Ishikawa (cell line): ENCODE measurements at regions not wholly inside any gene's neighbourhood (a gene's known extent, or its start where the extent isn't known, plus 50 kb on each side); places are given as distances from the start of the nearest gene placed in this dataset.

Experiments used
- CEBPB ChIP-seq: IDR thresholded peaks from 2 replicates; pipeline ENCODE4 v1.6.1; 2012
- CREB1 ChIP-seq: IDR thresholded peaks from 2 replicates; pipeline ENCODE4 v1.6.1; 2012; ENCODE audit warnings: low read depth
- EGR1 ChIP-seq: IDR thresholded peaks from 2 replicates; pipeline ENCODE4 v1.6.1; 2012
- EP300 ChIP-seq: IDR thresholded peaks from 2 replicates; pipeline ENCODE4 v1.6.1; 2012; ENCODE audit warnings: borderline replicate concordance
- FOXM1 ChIP-seq: IDR thresholded peaks from 2 replicates; pipeline ENCODE4 v1.6.1; 2012; ENCODE audit warnings: low read depth, borderline replicate concordance
- MAX ChIP-seq: IDR thresholded peaks from 2 replicates; pipeline ENCODE4 v1.6.1; 2012
- NFIC ChIP-seq: IDR thresholded peaks from 2 replicates; pipeline ENCODE4 v1.6.1; 2012
- RAD21 ChIP-seq: IDR thresholded peaks from 2 replicates; pipeline ENCODE4 v1.6.1; 2012; ENCODE audit warnings: low read depth
- REST ChIP-seq: IDR thresholded peaks from 2 replicates; pipeline ENCODE4 v1.6.1; 2012; ENCODE audit warnings: low read depth, mild to moderate bottlenecking
- TAF1 ChIP-seq: IDR thresholded peaks from 2 replicates; pipeline ENCODE4 v1.6.1; 2012; ENCODE audit warnings: low read depth, mild to moderate bottlenecking
- TCF12 ChIP-seq: IDR thresholded peaks from 2 replicates; pipeline ENCODE4 v1.6.1; 2012; ENCODE audit warnings: low read depth
- TEAD4 ChIP-seq: IDR thresholded peaks from 2 replicates; pipeline ENCODE4 v1.6.1; 2012
- USF1 ChIP-seq: IDR thresholded peaks from 2 replicates; pipeline ENCODE4 v1.6.1; 2012
- YY1 ChIP-seq: IDR thresholded peaks from 2 replicates; pipeline ENCODE4 v1.6.1; 2012; ENCODE audit warnings: low read depth
- ZBTB7A ChIP-seq: IDR thresholded peaks from 2 replicates; pipeline ENCODE4 v1.6.1; 2012; ENCODE audit warnings: low read depth

- TF ChIP-seq YY1 (no peak), EGR1 (no peak), REST (no peak), CEBPB (no peak), TCF12 (no peak), ZBTB7A (no peak), CREB1 (no peak), MAX (no peak), TEAD4 (no peak), RAD21 (no peak), NFIC (no peak), TAF1 (no peak)
Measured at GRCh38 chr7:50209461-50210135, 94.9 kb upstream of the IKZF1 start.

GRCh38 chr7:50208378-50208982 lies 96.0 kb upstream of the IKZF1 start:
- TF ChIP-seq YY1 (no peak), ZBTB7A (no peak), RAD21 (no peak), CREB1 (no peak), EP300 (no peak), USF1 (no peak), FOXM1 (no peak), REST (no peak), TCF12 (no peak), EGR1 (no peak), TAF1 (no peak), MAX (no peak), CEBPB (no peak), TEAD4 (no peak), NFIC (no peak)

GRCh38 chr7:50207686-50208255 lies 96.7 kb upstream of the IKZF1 start:
- no peak for TF ChIP-seq MAX
- no peak for TF ChIP-seq EP300
- no peak for TF ChIP-seq TAF1
- TF ChIP-seq EGR1, result no peak
- no peak for TF ChIP-seq YY1
- TF ChIP-seq ZBTB7A, result no peak
- no peak for TF ChIP-seq RAD21
- TF ChIP-seq NFIC, result no peak
- TF ChIP-seq USF1, result no peak
- no peak for TF ChIP-seq REST
- no peak for TF ChIP-seq FOXM1
- TF ChIP-seq TCF12, result no peak
- no peak for TF ChIP-seq CEBPB
- TF ChIP-seq TEAD4, result no peak
- no peak for TF ChIP-seq CREB1

- TF ChIP-seq CREB1 (no peak), FOXM1 (no peak), USF1 (no peak), TEAD4 (no peak), EGR1 (no peak), REST (no peak), MAX (no peak), TCF12 (no peak)
Measured at GRCh38 chr7:50207251-50207564, 97.3 kb upstream of the IKZF1 start.
